HG02840 (cell line): ENCODE measurements at regions not wholly inside any gene's neighbourhood (a gene's known extent, or its start where the extent isn't known, plus 50 kb on each side); places are given as distances from the start of the nearest gene placed in this dataset.

ENCODE experiments used
- ATAC-seq: cut with Tn5 transposase; IDR thresholded peaks from one replicate; pipeline ENCODE4 v1.9.1; 2021; ENCODE audit warnings: mild to moderate bottlenecking, moderate library complexity, moderate number of reproducible peaks; ENCODE audit not compliant: unreplicated experiment, low FRiP score

GRCh38 chr1:106435269-106435668 is 621.2 kb upstream of the PRMT6 start:
- ATAC-seq: no peak

DNA sequence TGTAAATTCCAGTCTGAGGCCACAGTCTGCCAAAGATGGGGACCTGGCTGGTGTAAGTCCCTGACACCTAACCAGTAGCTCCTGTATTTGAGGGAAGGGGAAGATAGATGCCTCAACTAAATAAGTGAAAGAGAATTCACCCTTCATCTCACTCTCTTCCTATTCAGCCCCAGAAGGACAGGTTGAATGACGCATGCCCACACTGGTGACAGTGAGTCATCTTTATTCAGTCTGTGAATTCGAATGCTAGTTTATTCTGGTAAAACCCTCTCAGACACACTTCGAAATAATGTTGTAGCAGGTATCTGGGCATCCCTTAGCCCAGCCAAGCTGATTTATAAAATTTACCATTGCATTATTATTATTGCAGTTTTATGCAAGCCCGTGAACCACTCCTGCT is 617.0 kb upstream of the PRMT6 start:
- no peak for ATAC-seq

DNA sequence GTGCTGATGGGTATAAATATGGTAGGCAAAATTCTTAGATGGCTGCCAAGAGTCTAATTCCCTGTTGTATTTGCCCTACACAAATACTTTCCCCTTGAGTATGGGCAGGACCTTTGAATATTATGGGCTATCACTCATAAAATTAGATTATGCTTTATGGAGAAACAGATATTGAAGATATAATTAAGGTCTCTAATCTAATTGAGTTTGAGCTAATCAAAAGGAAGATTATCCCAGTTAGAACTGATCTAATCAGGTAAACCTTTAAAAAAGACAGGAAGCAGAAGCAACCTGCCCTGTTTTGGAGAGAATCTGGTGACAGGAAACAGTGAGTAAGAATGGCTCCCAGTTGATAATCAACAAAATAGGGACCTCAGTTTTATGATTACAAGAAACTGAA is 609.0 kb upstream of the PRMT6 start:
- no peak for ATAC-seq

DNA sequence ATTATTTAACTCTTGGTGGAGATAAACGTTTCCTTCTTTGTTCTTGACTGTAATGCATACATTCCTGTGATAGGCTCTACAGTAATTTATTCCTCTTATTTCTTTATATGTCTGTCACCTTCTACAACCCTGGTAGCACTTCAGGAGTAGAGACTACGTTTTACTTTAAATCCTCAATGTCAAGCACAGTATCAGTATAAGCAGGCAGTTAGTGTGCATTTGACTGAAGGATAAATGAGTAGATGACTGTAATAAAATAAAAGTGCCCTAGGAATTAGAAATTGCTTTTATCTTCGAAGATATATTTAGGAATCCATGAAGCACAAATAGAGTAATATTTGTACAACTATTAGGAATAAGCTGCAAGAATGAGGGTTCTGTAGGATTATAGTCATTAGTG is 599.6 kb upstream of the PRMT6 start:
- no peak for ATAC-seq

GRCh38 chr1:106457368-106457767 is 599.1 kb upstream of the PRMT6 start:
- ATAC-seq: no peak

- ATAC-seq: no peak
These were observed 597.6 kb upstream of the PRMT6 start for GRCh38 chr1:106458866-106459265.

DNA sequence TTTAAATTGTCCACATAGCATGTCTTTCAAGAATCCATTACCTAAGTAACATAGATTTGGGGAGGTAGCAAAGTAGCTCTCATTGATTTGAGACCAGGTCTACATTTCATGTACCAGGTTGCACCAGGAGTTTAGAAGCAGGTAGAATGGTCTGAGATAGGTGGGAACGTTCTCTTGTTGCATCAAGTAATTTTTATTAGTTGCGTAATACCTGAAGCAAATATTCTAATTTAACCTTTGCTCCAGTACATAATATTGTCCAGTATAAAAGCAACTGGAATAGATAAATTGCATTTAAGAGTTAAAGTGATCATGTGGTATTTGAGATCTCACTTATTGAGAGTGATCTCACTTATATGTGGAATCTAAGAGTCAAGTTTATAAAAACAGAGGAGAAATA is 597.1 kb upstream of the PRMT6 start:
- ATAC-seq: no peak

GRCh38 chr1:106465666-106466065 is 590.8 kb upstream of the PRMT6 start:
- no peak for ATAC-seq

DNA sequence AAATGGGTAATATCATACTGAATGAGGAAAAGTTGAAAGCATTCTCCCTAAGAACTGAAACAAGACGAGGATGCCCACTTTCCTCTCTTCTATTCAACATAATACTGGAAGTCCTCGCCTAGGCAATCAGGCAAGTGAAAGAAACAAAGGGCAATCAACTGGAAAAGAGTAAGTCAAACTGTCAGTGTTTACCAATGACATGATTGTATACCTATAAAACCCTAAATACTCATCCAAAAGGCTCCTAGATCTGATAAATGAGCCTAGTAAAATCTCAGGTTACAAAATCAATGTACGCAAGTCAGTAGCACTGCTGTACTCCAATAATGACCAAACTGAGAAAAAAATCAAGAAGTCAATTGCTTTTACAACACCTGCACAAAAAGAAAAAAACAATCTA is 575.8 kb upstream of the PRMT6 start:
- no peak for ATAC-seq

DNA sequence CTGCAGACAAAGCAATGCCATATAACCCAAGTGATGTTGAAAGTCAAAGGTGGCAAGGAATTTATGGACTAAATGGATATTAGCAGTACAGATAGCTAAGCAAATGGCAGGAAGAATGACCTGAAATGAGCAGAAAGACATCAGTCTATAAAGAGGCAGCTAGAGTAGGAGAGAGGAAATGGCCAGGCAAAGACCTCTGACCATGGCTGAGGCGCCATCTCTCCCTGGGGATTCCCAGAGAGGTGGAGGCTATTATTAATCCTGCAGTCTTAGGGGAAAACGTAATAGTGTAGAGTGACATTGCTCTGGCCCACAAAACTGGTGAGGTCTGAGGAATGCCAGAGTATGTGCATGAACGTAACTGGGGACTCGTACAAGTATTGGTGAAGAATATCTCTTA is 563.6 kb upstream of the PRMT6 start:
- no peak for ATAC-seq

GRCh38 chr1:106494646-106495045 is 561.8 kb upstream of the PRMT6 start:
- no peak for ATAC-seq

- ATAC-seq: no peak
These were observed 558.2 kb upstream of the PRMT6 start for GRCh38 chr1:106498238-106498637.

DNA sequence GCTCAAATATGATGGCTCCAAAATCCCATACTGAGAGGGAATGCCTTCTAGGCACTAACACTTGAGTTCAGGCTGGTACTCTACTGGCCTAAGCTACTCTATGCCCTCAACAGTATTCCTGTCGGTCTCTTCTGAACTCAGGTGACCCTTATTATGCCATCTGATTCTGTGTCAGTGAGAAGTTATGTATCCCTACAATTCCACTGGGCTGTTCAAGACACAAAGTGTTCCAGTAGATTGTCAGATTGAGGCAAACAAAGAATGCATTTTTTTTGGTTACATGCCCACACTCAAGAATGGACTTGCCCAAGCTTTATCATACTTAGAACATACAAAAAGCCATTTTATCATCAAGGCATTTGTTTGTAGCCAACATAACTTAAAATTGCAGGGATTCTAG is 553.8 kb upstream of the PRMT6 start:
- no peak for ATAC-seq

GRCh38 chr1:106515375-106515774 is 541.1 kb upstream of the PRMT6 start:
- ATAC-seq: no peak

DNA sequence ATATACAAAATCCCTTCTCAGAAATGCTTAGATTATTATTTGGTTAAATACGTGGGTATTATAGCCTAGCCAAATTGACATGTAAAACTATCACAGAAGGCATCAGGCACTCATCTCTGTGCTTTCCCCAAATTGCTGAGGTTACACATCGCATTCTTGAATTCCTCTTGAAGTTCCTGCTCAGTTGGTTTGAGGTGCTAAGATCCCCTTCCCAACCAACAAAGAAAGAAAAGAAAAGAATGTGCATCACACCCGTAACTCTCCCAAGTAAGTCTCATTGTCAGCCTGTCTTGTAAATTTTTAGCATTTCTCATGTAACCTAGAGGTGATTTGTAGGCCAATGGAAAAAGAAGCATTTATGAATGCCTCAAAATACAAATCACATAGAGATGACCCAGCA is 539.2 kb upstream of the PRMT6 start:
- ATAC-seq: no peak

DNA sequence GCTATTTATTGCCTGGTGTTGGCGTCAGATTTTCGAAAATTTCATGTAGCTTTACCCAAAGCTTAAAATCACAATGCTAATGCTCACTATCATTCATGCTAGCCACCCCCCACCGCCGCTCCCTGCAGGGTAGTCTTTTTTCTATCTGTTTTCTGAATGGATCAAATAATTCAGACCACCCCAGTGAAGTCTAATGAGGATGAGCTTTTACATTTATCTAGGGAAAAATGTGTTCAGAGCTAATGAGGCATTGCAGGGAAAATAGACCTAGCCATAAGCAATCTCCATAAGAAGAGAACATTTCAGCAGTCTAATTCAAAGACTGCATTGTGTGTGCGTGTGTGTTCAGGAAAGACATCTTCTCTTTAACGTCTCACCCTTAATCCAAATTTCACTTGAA is 533.0 kb upstream of the PRMT6 start:
- no peak for ATAC-seq

- ATAC-seq: no peak
These were observed 531.8 kb upstream of the PRMT6 start for GRCh38 chr1:106524631-106525030.

DNA sequence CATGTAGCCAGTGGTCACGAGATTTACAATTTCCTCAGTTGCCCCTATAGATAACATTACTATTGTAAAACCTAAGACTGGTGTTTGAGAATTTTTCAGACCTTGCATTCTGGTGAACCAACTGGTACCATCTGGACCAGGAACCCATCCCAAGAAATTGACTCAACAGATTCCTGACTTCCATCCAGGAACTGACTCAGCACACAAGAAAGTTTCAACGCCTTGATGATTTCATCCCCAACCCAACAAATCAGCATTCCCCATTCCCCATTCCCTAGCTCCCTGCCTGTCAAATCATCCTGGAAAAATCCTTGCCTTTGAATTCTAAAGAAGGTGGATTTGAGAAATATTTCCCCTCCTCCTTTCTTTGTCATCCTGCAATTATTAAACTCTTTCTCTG is 529.8 kb upstream of the PRMT6 start:
- no peak for ATAC-seq

- no peak for ATAC-seq
These were observed 521.9 kb upstream of the PRMT6 start for GRCh38 chr1:106534612-106535011.

GRCh38 chr1:106536741-106537140 is 519.7 kb upstream of the PRMT6 start:
- no peak for ATAC-seq

- ATAC-seq: no peak
These were observed 507.7 kb upstream of the PRMT6 start for GRCh38 chr1:106548726-106549125.

DNA sequence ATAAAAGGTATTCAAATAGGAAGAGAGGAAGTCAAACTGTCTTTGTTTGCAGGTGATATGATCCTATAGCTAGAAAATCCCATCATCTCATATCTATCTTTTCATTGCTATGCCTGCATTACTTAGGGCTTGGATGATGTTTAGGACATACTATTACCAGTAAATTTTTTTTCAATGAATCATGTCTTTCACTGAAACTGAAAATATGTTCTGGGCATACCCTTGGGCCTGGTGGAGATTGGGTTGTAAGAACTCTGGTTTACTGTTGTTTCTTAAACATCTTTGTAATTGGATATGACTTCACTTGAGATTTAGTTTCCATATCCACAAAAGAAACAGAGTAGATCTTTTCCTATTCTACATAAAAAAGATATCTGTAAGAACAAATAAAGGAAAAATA is 502.2 kb upstream of the PRMT6 start:
- no peak for ATAC-seq

GRCh38 chr1:106555571-106555970 is 500.9 kb upstream of the PRMT6 start:
- no peak for ATAC-seq

DNA sequence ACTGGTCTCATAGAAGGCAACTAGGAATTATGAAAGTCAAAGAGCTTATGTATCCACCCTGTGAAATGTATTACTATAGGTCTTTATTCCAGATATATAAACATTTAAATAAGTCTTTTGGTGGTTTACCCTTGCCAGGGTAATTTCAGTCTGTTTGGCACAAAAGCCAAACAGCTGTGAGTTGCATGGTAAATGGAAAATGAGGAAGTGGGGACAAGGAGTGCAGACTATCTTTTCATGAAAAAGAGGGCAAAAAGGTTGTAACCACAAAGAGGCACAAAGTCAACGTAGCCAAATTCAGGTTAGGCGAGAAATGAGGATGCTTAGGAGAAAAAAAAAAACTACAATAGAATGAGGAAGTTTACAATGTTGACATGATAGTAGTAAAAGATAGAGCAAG is 492.3 kb upstream of the PRMT6 start:
- ATAC-seq: no peak
